ENCODE measurements at regions not wholly inside any gene's neighbourhood (a gene's known extent, or its start where the extent isn't known, plus 50 kb on each side); places are given as distances from the start of the nearest gene placed in this dataset.
"Not testable (repeated sequence)": the region's sequence is repeated elsewhere in the genome, so short reads cannot be mapped to it uniquely, and the experiment has no call there.

DNA sequence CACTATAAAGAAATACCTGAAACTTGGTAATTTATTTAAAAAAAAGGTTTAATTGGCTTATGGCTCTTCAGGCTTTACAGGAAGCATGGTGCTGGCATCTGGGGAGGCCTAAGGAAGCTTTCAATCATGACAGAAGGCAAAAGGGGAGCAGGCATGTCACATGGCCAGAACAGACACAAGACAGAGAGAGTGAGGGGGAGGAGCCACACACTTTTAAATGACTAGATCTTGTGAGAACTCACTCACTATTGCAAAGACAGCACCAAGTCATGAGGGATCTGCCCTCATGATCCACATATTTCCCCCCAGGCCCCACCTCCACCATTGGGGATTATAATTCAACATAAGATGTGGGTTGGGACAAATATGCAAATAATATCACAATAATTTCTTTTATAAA lies 355.6 kb downstream of the DAD1 start:
- DNase-seq = no peak

DNA sequence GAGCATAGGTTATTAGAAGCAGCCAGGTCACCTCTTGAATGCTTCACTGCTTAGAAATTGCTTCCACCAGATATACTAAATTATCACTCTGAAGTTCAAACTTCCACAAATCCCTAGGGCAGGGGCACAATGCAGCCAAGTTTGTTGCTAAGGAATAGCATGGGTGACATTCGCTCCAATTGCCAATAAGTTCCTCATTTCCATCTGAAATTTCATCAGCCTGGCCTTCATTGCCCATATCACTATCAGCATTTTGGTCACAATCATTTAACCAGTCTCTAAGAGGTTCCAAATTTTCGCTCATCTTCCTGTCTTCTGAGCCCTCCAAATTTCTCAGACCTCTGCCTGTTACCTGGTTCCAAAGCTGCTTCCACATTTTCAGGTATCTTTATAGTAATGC lies 356.1 kb downstream of the DAD1 start:
- no peak for DNase-seq

DNA sequence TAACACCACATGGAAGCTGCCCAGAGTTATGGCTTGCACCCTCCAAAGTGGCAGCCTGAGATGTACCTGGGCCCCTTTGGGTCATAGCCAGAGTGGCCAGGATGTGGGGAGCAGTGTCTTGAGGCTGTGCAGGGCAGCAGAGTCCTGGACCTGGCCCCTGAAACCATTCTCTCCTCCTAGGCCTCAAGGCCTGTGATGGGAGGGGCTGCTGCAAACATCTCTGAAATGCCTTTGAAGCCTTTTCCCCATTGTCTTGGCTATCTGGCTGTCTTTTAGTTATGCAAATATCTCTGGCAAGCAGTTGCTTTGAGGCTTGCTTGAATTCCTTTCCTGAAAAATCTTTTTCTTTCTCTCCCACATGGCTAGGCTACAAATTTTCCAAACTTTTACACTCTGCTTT lies 356.5 kb downstream of the DAD1 start:
- DNase-seq = no peak

DNA sequence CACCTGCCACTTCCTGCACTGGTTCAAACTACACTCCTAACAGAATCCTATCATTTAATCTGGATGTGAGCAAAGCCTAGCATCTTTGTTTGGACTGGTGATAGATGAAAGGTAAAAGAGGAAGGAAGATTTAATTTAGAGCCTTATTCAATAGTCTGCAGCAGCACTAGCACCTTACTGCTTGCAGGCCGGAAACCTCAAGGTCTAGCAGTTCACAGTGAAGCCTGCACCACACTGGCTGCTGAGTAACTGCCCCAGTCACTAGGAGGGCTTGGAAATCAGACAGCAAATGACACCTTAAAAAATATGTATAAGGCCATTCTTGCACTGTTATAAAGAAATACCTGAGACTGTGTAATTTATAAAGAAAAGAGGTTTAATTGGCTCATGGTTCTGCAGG lies 358.0 kb downstream of the DAD1 start:
- no peak for DNase-seq

DNA sequence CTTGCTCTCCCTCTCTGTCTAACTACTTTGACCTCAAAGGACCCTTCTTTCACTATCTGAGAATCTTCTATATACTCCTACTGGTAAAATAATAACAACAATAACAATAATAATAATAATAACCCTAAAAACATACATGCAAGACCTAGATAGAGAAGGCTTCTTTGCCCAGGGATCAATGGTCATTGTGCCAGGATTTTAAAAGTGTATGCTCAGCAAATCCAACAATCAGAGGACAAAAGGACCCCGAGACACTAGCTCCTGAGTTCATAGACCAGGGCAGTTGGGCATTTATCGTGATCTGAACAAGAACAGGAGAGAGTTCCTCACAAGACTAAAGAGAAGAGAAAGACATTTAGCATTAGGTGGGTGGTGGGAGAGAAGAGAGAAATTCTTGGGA lies 358.5 kb downstream of the DAD1 start:
- no peak for DNase-seq

DNA sequence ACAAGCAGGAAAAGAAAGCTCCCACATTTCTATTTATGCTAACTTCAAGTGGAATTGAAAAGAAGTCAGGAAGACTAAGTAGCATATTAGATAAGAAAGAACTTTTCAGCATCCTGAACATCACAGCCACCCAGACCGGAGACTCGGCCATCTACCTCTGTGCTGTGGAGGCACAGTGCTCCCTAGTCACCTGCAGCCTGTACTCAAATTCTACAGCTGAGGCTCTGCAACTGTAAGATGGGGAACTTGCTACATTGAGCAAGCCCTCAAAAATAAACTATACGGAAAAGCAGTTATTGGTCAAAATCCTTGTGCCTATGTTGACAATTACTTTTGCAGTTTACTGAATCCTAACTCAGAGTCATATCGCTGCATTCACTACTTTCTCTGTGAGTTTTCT lies 361.9 kb downstream of the DAD1 start:
- no peak for DNase-seq

DNA sequence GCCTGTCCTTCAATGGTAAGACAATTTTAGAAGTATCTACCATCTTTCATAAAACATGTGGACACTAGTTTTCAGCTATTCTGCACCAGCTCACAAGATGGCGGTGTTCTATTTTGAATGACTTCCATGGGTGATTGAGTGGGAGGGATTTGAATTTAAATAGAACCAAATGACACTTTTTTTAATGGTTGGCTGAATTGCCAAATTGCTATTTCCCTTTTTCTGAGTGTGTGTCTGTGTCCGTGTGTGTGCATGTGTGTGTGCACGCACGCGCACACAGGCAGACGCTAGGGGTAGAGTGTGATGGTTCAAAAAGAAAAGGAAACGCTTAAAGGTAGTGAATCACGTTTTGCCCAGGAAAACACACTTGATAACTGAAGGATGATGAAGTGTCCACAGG lies 362.6 kb downstream of the DAD1 start:
- no peak for DNase-seq

DNA sequence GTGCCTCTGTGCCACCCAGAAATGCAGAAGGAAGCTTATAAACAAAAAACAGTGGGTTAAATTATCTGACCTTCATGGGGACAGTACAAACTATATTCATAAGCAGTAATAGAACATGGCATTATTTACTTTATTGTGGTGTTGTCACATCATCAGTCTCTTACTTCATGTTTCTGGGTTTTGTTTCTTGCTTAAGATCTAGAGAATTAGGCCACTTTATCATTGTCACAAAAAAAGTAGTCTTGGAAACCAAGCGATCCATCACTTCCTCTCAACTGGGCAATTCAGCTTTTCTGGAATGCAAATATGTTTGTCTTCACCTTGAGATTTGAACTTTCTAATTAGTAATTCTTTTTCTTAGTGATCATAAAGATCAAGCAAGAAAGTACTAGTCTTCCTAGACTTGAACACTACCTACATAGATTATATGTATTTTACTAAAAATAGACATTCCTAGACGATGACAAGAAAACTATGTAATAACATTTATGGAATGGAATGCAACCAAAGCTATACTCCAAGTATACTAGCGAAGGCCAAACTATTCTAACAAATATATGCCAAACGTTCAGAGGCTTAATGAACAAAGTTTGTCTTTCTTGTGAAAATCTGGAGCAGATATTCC lies 363.4 kb downstream of the DAD1 start:
- DNase-seq = no peak

DNA sequence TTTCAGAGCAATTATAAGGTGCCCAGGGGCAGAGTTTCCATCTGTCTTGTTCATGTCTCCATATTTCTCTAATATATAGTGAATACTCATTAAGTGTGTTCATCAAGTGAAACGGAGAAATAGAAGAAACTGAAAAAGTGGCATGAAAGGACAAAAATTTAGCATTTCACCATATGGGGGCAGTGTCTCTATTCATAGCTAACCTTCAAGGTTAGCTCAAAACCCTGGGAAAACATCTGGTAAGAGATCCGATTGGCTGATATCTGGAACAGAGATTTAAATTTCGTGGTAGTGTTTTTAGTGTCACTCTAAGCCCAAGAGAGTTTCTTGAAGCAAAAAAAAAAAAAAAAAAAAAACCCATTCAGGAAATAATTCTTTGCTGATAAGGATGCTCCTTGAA lies 367.5 kb downstream of the DAD1 start:
- no peak for DNase-seq

DNA sequence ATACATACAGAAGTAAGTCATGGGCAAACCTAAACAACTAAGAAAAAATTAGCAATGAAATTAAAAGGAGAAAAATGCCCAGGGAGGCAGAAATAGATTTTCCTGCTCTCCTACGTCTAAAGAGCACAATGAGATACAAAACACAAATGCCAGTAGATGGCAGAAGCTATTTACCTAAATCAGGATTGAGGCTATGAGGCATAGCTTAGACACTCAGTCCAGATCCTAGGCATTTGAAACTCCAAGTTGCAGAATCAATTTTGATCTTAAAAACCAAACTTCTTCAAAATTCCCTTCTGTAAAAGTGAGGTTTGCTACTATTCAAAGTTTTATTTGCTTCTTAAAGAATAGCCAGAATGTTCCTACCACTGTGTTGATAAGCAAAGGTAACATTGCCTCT lies 368.6 kb downstream of the DAD1 start:
- no peak for DNase-seq

DNA sequence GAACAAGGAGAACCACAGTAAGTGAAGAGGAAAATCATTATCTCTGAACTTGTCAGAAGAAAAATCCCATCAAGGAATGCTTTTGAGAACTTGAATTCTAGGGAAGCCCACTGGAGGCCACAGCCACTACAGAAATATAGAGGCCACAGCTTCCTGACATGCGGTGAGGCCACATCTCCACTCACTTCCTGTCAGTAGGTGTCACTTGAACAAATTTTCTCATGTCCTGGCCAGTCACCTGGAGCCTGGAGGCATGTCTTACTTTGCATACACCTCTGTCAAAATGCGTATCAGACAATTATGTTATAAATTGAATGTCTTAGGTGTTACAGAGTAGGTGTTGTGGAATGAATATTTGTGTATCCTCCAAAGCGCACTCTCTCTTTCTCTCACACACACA lies 370.3 kb downstream of the DAD1 start:
- DNase-seq = no peak

DNA sequence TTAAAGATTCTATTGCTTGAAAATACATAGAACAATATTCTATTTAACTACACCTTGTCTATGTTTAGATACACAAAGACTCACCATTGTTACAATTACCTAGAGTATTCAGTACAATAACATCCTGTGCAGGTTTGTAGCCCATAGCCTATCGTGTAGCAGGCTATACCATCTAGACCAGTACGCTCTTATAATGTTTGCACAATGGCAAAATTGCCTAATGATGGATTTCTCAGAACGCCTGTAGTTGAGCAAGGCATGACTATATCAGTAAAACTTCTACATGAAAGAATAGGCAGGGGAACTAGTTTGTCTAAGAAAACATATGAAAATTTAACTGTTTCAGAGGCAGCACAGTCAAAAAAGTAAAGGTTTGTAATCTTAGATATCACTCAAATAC lies 375.9 kb downstream of the DAD1 start:
- DNase-seq = no peak

DNA sequence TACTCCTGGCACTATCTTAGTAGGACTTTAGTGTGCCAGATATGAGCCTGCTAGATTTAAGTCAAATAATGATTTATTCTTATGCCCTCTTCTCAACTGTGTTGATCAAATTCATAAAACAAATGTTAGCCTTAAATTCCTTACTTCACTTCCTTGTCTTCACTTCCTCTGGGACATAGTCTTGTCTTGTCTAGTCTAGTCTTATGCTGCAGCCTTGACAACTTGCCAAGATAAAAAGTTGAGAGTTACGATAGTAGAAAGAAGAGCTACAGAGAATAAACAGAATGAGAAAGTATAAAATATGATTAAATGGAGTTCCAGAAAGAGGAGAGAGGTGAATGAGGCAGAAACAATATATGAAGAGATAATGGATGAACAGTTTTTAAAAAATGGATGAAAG lies 378.1 kb downstream of the DAD1 start:
- DNase-seq = no peak

DNA sequence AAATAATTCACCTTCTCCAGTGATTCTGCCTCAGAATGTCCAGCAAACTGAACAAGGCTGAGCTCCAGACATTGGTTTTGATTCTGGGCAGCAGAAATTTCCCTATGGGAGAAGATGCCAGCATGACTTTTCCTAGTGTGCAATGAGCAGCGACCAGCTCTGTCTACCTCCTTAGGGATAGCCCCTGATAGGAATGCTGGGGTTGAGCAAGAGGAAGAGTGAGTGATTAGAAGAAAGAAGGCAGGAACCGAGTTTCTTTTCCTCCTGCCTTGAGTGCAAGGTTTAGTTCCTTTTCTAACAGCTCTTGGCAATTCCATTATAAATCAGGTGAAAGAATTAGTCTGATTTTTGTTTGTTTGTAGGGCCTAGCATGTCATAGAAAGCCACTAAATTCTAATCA lies 379.0 kb downstream of the DAD1 start:
- no peak for DNase-seq

DNA sequence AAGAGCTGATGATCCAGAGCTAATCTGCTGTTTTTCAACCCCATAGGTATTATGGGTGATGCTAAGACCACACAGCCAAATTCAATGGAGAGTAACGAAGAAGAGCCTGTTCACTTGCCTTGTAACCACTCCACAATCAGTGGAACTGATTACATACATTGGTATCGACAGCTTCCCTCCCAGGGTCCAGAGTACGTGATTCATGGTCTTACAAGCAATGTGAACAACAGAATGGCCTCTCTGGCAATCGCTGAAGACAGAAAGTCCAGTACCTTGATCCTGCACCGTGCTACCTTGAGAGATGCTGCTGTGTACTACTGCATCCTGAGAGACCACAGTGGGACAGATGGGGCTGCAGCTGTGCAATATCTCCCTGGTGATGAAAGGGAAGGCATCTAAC lies 386.0 kb downstream of the DAD1 start:
- DNase-seq = no peak

DNA sequence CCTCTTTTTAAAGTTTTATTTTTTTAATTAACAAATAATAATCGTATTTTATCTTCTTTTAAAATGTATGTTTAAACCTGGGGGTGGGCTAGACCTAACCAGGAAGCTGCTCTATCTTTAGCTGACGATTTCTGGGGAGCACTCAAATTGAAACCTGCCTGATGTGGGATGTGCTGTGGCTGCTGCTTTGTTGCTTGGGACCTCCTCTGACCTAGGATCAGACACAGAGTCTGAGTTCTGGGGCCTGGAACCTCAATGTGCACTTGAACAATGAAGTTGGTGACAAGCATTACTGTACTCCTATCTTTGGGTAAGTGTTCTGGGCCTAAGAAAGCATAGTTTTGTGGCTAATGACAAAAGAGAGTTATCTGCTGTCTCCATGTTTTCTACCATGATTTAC lies 386.7 kb downstream of the DAD1 start:
- DNase-seq = no peak

DNA sequence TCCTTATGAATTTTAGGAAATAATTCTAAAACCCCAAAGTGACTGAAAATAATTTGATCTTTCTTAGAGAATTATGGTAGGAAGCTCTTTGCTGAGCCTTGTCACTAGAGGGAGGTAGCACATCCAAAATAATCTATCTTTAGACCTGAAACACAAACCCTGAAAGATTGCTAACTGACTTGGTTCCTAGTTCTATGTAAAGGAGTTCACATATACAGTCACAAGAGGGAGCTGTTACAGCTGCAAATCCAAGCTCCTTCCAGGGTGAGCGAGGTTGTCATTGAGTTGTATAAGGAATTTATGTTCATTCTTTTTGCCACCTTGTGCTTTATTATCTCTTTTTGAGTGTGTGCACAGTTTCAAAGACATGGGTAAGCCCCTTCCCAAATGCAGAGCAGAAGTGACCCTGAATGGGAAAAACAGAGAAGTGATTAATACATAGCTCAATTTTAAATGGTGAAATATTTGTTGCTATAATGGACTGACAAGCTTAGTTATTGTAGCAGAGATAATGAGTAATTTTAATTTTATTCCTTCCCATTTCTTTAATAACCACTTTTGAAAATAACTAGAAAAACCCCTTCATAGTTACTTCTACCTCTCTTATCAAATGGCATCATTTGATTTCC lies 387.9 kb downstream of the DAD1 start:
- no peak for DNase-seq

DNA sequence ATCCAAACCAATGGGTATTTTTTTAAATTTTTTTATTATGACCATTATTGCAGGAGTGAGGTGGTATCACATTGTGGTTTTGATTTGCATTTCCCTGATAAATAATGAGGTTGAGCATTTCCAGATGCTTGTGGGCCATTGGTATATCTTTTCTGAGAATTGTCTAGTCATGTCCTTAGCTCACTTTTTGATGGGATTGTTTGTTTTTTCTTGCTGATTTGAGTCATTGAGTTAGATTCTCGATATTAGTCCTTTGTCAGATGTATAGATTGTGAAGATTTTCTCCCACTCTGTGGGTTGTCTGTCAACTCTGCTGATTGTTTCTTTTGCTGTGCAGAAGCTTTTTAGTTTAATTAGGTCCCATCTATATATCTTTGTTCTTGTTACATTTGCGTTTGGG lies 388.9 kb downstream of the DAD1 start:
- not testable (repeated sequence) for DNase-seq

DNA sequence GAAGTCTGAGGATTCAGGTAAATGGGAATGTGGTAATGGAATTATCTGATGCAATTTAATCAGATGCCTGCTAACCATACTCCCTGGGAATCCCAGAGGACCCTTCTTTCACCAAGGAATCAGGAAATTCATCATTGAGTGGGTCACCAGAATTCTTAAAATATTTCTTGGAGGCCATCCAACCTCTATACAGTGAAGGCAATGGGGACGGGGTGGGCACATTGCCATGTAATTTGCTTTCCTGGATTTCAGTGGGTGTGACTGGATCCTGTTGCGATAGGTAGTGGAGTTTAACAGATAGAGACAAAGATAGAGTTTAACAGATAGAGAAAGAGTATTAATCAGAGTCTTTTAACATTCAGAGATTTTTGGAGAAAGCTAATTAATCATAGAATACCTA lies 394.4 kb downstream of the DAD1 start:
- no peak for DNase-seq

DNA sequence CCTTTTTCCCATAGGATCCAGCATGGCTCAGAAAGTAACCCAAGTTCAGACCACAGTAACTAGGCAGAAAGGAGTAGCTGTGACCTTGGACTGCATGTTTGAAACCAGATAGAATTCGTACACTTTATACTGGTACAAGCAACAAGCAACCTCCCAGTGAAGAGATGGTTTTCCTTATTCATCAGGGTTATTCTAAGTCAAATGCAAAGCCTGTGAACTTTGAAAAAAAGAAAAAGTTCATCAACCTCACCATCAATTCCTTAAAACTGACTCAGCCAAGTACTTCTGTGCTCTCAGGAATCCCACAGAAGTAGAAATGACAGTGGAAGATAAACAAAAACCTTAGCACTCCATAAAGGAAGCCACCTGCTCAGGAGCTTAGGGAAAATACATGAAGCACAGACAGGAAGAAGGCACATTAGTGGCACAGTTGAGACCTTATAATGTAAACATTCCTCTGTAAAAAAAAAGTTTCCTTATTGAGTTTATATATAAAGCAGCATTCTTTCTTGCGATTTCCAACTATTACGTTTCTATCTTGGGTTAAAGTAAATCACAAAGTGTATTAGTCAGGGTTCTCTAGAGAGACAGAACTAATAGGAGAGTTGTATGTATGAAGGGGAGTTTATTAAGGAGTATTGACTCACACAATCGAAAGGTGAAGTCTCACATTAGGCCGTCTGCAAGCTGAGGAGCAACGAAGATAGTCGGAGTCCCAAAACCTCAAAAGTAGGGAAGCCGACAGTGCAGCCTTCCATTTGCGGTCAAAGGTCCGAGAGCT lies 398.4 kb downstream of the DAD1 start:
- DNase-seq = no peak

DNA sequence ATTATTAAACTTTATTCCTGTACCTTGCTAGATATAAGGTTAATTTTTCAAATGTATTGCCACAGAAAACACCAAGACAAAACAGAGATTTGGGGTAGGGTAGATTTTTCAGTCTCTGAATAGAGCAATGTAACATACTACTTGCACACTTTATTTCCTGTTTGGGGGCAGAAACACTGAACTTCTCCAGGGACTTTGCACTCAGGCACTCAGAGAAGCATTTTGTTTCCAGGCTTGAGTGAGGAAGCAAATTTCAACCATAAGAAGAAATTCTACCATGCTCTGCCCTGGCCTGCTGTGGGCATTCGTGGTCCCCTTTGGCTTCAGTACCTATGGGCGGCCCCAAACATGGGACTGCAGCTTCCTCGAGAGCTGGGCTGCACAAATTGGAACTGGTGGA lies 399.1 kb downstream of the DAD1 start:
- no peak for DNase-seq

DNA sequence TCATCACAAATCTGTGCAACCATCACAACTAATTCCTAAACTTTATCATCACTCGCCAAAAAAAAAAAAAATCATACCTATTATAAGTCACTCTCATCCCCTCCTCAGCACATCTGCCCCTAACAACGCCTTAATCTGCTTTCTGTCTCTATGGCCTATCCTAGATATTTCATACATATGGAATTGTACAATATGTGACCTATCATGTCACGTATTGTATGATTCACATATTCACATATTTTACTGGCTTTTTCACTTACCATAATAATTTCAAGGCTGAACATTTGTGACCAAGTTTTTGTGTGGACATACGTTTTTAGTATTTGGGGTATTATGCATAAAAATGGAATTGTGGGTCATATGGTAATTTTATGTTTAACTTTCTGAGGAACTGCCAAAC lies 400.7 kb downstream of the DAD1 start:
- DNase-seq = no peak

DNA sequence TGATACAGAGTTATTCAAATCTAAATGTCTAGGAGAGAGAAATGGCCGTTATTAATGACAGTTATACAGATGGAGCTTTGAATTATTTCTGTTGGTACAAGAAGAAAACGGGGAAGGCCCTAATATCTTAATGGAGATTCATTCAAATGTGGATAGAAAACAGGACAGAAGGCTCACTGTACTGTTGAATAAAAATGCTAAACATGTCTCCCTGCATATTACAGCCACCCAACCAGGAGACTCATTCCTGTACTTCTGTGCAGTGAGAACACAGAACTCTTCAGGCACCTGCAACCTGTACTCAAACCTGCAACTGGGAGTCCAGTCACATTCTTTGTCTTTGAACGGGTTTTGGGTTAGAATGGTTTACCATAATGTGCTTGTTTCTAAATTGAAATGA lies 403.2 kb downstream of the DAD1 start:
- no peak for DNase-seq

DNA sequence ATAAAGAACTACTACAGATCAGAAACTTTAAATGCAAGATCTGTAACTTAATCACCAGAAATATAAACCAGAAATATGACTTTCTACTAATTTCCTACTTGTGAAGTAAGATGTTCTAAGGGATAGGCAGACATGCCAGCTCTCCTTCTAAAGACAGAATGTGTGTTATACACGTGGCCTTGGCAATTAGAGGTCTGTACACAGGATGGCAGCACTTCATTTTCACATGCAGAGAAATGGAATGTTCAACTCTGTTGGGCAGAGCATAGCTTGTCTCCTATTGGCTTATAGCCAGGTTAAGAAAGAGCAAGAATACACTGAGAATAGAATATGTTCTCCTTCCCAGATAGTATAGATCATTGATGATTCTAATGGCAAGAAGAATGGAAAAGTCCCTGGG lies 403.8 kb downstream of the DAD1 start:
- no peak for DNase-seq

DNA sequence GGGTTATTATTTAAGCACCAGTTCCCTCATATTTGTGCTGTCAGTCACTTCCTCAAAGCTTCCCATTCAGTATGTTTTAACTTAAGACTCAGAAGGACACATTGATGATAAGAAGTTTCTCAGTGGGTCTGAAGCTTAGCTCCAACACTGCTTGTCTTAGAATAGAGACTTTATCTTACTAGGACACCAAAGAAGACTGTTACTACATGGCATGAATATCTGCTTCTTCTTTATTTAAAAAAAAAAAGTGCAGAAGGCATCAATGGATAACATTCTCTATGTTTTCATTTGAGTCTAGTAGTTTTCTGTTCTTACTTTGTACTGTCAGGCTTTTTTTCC lies 404.2 kb downstream of the DAD1 start:
- DNase-seq = no peak

Measured in activated gamma-delta T cell (primary cell).